HFF-Myc (cell line): ENCODE measurements at regions not wholly inside any gene's neighbourhood (a gene's known extent, or its start where the extent isn't known, plus 50 kb on each side); places are given as distances from the start of the nearest gene placed in this dataset.

Source experiments
- DNase-seq: peaks from one replicate; pipeline ENCODE4 v3.0.0-alpha.2; 2011; ENCODE audit warnings: low read depth; ENCODE audit errors: extremely low read depth
- H3K4me3 ChIP-seq: replicated peaks from 2 replicates; pipeline ENCODE4 v1.5.1; 2011; ENCODE audit warnings: low read depth, mild to moderate bottlenecking, control low read depth, low read length
- TF ChIP-seq, protein P1 (sequence below): IDR thresholded peaks from 2 replicates; pipeline ENCODE4 v1.5.1; 2012; ENCODE audit warnings: mild to moderate bottlenecking, low read depth, low read length, control low read depth; ENCODE audit errors: missing control alignments

DNA sequence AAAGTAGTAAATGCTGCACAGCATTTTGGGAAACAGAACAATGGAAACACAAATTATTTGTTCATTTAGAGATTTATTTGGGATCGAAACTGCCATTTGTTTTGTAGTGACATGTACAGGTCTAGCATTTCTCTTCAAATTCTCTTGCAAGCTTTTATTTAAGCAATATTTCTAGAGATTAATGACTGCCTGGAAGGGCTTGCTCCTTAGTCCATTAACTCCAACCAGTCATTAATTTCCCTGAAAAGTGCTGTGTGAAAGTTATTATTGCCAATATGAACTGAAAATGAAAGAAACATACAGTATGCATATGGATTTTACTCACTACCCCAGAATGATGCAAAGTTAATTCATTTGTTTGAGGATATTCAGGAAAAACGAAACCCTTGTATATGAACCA is 1349.6 kb upstream of the FLRT2 start:
- TF ChIP-seq, protein P1, sequence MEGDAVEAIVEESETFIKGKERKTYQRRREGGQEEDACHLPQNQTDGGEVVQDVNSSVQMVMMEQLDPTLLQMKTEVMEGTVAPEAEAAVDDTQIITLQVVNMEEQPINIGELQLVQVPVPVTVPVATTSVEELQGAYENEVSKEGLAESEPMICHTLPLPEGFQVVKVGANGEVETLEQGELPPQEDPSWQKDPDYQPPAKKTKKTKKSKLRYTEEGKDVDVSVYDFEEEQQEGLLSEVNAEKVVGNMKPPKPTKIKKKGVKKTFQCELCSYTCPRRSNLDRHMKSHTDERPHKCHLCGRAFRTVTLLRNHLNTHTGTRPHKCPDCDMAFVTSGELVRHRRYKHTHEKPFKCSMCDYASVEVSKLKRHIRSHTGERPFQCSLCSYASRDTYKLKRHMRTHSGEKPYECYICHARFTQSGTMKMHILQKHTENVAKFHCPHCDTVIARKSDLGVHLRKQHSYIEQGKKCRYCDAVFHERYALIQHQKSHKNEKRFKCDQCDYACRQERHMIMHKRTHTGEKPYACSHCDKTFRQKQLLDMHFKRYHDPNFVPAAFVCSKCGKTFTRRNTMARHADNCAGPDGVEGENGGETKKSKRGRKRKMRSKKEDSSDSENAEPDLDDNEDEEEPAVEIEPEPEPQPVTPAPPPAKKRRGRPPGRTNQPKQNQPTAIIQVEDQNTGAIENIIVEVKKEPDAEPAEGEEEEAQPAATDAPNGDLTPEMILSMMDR = no peak
- no peak for DNase-seq
- H3K4me3 ChIP-seq = no peak overlapping the region

DNA sequence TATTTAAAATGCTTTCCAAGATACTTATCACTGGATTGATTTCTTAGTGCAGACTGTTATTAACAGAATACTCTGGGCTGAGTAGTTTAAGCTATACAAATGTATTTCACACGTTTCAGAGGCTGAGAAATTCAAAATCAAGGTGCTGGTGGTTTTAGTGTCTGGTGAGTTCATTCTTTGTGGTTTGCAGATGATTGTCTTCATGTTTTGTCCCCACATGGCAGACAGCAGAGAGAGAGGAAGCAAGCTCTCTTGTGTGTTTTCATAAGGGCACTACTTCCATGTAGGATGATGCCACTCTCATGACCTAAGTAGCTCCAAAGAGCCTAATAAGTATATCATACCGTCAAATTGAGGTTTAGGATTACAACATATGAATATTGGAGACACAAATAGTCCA is 1348.9 kb upstream of the FLRT2 start:
- no peak overlapping the region for H3K4me3 ChIP-seq
- TF ChIP-seq, protein P1 = no peak
- DNase-seq = no peak

DNA sequence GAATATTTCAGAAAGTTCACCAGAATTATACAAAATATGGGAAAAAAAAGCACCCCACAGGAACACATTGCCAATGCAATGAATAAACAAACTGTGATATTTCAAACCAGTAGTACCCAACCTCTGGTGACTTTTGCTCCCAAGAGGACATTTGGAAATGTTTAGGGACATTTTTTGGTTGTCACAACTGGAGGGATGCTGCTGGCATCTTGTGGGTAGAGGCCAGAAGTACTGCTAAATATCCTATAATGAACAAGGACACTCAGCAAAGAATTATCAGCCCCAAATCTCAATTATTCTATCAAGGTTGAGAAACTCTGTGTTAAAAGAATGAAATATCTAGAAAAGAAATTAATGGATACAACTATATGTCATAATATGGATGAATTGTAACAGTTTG is 1334.4 kb upstream of the FLRT2 start:
- TF ChIP-seq, protein P1 = no peak
- DNase-seq = no peak
- H3K4me3 ChIP-seq = no peak overlapping the region

DNA sequence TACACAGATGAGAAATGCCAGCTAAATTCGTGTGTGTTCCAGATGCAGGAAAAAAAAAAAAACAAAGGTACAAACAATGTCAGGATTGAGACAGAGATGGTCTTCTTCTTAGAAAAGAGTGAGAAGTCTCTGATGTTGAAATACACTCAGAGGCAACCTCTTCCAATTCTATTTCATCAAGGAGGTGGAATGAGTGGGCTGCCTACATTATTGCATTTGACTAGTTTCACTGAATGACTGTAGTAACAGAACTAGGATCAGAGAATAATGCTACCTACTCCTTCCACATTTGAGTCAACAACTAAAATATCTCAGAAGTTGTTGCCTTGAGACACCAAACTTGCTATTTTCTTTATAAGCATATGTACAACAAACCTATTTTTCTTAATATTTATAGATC is 1332.2 kb upstream of the FLRT2 start:
- TF ChIP-seq, protein P1 = no peak
- DNase-seq = no peak

DNA sequence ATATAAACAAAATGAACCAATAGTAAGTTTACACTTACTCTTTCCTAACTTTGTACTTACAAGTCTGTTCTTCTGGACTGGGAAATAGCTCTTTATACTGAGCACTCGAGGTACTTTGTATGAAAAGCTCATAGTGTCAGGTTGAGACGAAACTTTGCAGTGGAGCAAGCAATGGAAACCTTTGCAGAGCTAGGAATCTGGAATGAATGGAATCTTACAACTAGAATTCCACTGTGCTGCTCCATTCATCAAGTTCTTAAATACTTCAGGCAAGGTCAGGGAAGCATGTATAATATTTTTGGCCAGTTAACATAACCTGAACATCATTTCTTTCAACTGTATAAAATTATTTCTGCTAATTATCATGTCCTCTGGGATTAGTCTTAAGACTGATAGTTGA is 1327.5 kb upstream of the FLRT2 start:
- TF ChIP-seq, protein P1 = no peak
- DNase-seq = no peak
- H3K4me3 ChIP-seq = no peak overlapping the region

More for the DNA sequence above, 1332.2 kb upstream of the FLRT2 start:
- H3K4me3 ChIP-seq = no peak overlapping the region

DNA sequence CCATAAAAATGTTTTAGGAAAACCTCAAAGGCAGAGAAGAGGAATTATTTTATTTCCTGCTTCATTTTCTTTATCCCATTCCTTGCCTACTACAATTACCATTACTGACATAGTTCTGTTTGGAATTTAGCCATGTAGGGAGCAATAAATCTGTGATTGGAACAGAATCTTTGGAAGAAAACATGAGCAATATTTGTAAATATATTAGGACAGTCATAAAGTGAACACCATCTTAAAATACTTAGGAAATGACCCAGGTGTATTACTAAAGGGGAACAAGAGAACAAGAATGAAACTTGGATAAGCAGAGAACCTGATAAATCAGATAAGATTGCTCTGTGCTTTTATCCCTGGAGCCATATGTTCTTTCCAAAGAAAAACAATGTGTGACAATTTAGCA is 1326.0 kb upstream of the FLRT2 start:
- H3K4me3 ChIP-seq = no peak overlapping the region
- TF ChIP-seq, protein P1 = no peak
- DNase-seq = no peak

DNA sequence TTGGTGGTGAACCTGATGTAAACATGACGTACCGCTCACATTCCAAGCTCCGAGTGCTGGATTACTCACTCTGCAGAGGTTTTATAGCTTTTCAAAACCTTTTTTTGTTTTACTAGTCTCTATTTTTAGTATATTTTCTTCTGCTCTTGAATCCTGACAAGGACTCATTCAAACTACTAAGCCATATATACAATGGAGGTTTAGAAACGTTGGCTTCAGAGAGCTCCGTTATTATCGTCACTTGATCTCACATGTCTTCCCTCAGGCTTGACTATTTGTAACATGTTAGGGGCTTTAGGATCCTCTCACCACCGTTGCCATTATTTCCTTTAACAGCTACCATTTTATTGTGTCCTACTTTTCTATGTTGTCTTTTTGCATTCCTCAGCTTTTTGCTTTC is 1321.5 kb upstream of the FLRT2 start:
- TF ChIP-seq, protein P1 = no peak
- H3K4me3 ChIP-seq = no peak overlapping the region
- DNase-seq = no peak
